GM18508 (cell line): ENCODE measurements at regions not wholly inside any gene's neighbourhood (a gene's known extent, or its start where the extent isn't known, plus 50 kb on each side); places are given as distances from the start of the nearest gene placed in this dataset.
"Not testable (repeated sequence)": the region's sequence is repeated elsewhere in the genome, so short reads cannot be mapped to it uniquely, and the experiment has no call there.

Source experiments
- ATAC-seq: cut with Tn5 transposase; IDR thresholded peaks from one replicate; pipeline ENCODE4 v1.9.1; 2021; ENCODE audit warnings: moderate number of reproducible peaks; ENCODE audit not compliant: insufficient read depth, unreplicated experiment

DNA sequence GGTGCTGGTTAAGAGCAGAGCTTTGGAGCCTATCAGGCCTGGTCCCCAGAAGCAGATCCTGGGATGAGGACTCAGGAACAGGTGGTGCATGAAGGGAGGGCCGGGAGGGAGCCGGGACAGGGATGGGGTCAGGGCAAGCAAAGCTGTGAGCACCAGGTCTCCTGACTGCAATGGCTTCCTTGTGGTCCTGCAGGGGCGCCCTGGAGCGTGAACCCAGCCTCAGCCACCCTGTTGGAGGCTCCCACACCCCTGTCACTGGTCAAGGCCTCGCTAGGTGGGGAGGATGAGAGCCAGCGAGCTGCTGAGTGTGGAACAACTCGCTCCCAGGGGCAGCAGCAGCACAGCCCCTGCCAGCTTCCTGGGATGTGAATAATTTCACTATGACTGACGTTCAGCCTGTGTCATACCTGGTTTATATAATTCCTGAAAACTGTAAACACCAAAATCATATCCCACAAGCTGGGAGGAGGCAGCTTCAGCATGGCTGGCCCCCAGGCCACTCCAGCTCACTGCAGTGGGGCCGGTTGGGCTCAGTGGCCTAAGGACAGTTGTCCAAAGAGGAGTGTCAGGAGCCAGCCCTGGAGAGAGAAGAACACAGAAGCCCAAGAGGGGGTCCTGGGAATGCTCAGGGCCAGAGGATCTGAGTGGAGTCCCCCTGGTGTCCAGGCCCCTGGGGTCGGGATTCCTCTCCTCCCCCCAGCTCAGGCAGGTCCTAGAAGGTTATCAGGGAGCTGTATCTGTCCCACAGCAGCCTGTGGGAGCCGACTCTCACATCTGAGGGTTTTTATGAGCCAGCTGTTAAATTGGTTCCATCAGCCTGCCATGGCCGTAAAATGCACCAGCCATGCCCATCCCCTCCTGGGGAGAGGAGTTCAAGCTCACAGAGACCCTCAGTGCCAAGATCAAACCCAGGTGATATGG, 272.9 kb downstream of the ADGRD1 start:
- no peak for ATAC-seq

DNA sequence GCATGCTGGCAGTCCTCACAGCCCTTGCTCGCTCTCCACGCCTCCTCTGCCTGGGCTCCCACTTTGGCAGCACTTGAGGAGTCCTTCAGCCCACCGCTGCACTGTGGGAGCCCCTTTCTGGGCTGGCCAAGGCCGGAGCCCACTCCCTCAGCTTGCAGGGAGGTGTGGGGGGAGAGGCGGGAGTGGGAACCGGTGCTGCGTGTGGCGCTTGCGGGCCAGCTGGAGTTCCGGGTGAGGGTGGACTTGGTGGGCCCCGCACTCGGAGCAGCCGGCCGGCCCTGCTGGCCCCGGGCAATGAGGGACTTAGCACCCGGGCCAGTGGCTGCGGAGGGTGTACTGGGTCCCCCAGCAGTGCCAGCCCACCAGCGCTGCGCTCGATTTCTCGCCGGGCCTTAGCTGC, 273.9 kb downstream of the ADGRD1 start:
- ATAC-seq: not testable (repeated sequence)

DNA sequence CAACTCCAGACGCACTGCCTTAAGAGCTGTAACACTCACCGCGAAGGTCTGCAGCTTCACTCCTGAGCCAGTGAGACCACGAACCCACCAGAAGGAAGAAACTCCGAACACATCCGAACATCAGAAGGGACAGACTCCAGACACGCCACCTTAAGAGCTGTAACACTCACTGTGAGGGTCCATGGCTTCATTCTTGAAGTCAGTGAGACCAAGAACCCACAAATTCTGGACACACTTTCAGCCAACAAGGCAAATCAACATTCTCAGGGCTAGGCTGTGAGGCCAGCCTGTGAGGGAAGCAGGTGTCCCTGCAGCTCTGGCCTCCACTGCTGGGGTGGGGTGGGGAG, 275.3 kb downstream of the ADGRD1 start:
- ATAC-seq: not testable (repeated sequence)

GRCh38 chr12:131229426-131230339, 276.0 kb downstream of the ADGRD1 start:
- no peak for ATAC-seq

GRCh38 chr12:131230340-131231031, 276.8 kb downstream of the ADGRD1 start:
- ATAC-seq: no peak

DNA sequence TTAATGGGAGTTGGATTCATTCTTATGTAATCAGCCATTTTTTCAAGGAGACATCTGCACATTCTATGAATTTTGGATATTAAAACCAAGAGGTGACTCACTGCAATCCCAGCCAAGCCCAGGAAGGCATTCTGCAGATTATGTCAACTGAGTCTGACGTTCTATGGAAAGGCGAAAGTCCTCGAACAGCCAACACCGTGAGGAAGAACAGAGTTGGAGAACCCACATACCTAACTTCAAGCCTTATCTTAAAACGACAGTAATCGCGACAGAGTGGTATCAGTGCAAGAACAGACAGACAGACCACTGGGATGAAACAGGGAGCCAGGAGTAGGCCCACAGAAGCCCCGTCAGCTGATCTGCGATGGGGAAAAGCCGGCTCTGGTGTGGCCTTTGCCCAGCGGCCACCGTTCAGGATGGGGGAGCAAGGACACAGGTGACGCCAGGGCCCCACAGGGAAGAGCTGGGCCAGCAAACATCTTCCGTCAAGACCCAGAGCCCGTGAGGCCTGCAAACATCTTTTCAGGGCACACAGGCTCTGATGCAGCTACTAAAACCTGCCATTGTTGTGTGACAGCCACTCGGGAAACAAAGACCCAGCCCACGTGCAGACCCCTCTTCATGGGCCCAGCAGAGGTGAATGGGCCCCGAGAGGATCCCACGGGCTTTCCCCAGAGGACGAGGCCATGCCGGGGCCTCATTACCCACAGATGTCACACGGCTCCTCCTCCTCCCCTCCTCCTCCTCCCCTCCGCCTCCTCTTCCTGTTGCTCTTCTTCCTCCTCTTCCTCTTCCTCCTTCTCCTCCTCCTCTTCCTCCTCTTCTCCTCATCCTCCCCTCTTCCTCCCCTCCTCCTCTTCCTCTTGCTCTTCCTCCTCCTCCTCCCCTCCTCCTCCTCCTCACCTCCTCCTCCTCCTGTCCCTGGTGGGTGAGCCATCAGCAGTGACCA, 277.6 kb downstream of the ADGRD1 start:
- ATAC-seq: no peak

DNA sequence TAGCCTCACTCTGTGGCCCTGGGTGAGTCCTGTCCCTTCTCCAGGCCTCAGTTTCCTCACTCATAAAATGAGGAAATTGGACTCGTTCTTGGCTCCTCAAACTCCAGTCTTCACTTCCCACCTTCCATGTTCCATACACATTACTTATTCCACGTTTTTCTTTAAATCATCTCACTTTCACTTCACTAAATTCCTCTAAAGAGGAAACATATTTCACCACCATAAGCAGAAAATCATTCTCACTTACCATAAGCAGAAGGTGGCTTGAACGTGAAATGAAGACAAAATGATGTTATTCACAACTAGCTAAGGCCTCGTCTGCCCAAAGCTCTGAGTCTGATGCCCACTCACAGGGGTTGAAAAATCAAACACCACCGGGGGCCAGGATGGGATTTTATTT, 278.3 kb downstream of the ADGRD1 start:
- no peak for ATAC-seq

DNA sequence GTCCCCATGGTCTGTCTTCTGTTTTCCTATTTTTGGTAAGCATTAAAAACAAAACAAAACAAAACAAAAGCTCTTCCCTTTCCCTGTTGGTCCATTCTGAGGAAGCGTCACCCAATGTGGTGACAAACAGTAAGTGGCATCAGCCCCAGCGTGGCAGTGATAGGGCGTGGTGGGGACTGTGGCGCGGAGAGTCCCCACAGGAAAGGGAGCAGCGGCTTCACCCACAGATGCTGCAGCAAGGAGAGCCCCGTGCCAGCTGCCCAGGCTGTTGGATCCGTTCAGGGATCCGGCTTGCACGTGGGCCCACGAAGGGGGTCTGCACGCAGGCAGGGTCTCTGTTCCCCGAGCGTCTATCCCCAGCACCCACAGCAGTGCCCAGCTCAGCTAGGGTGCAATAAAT, 279.2 kb downstream of the ADGRD1 start:
- not testable (repeated sequence) for ATAC-seq

DNA sequence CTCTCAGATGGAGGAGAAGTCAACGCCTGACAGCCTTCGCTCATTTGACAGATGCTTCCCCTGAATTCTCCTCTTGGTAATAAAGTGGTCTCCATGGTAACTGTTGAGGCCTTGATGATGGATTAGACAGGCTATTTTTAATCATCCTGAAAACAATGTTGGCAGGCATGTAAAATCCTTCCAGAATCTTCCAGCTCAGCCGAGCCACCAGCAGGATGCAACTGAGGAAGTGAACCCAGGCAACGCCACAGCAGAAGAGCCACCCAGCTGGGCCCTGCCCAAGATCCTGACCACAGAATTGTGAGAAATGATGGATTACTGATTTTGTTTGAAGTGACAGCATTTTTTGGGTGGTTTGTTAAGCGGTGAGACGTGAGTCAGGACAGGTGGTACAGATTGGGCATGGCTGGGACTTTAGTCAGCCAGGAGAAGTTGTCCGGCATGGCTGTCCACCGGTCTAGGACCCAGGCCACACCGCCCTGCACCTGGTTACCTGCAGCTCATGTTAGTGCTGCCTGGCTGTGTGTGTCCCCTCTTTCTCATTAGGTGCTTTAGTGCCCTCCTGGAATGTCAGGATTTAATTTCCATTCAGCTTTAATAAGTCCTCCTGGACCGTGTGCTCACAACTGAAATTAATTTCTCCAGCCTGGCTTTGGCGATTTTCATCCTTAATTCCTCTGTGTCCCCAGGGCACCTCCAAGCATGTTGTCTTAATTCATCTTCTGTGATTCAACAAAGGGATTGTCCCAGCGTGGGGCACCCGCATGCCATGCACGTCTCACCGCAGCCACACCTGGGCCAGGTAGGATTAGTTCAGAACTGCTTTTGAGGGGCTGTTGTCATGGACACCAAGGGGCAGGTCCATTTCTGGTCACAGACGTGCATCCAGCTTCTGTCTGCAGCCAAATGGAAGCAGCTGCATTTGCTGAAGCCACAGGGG, 280.4 kb downstream of the ADGRD1 start:
- ATAC-seq: not testable (repeated sequence)

GRCh38 chr12:131234841-131235271, 281.1 kb downstream of the ADGRD1 start:
- not testable (repeated sequence) for ATAC-seq

- no peak for ATAC-seq
These were observed 282.2 kb downstream of the ADGRD1 start for GRCh38 chr12:131235871-131236271.

- peak; percentile 59 for ATAC-seq
These were observed 285.8 kb downstream of the ADGRD1 start for GRCh38 chr12:131239384-131240094.

- ATAC-seq: no peak
These were observed 287.8 kb downstream of the ADGRD1 start for GRCh38 chr12:131241517-131241916.

GRCh38 chr12:131242741-131243496, 289.2 kb downstream of the ADGRD1 start:
- no peak for ATAC-seq

DNA sequence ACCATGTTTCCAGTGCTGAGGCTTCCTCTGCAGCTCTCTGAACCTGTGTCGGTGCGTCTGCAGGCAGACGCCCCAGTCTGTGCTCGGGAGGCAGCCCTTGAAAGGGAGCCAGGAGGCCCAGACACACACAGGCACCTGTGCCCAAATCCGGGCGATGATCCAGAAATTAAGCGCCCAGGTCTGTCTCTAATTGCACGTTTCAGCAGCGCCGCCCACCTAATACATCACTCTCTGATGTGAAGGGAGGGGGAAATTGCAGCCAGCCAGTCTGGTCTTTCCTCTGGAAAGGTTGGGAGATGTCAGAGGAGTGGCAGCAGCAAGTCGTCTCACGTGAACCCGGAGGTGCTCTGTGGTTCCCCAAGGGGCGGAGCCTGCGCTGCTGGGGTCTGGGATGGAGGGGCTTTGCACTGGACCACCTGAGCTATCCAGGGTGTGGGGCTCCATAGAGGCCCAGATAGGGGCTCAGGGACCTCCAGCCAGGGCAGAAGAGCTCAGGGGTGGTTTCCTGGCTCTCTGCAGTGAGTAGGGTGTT, 290.5 kb downstream of the ADGRD1 start:
- ATAC-seq: not testable (repeated sequence)

- ATAC-seq: not testable (repeated sequence)
These were observed 291.5 kb downstream of the ADGRD1 start for GRCh38 chr12:131245161-131245560.
